Fibroblast of lung (primary cell): ENCODE measurements at regions not wholly inside any gene's neighbourhood (a gene's known extent, or its start where the extent isn't known, plus 50 kb on each side); places are given as distances from the start of the nearest gene placed in this dataset.

Experiments used
- CTCF ChIP-seq, 2 donors: IDR thresholded peaks in 1 of 2; conservative IDR thresholded peaks in 1 of 2; 1 replicate in 1 of 2; 2 replicates in 1 of 2; pipeline ENCODE4 v1.5.1; 2011 to 2012; ENCODE audit warnings: low read length in 2 of 2, control low read depth in 1 of 2, inconsistent platforms in 1 of 2, low read depth in 1 of 2, mild to moderate bottlenecking in 1 of 2
- EZH2 ChIP-seq: IDR thresholded peaks from 2 replicates; pipeline ENCODE4 v1.5.1; 2012; ENCODE audit warnings: low read length, control low read depth, mild to moderate bottlenecking; ENCODE audit errors: missing control alignments

GRCh38 chrX:40168480-40169011, 70.8 kb upstream of the BCOR start:
- no peak for TF ChIP-seq EZH2
- no peak for TF ChIP-seq CTCF (conservative IDR thresholded peaks at IDR 0.05 in 1 of 2, IDR thresholded peaks at IDR 0.05 in 1 of 2; ENCODE audit: low read depth in 1 of 2, low read length in 2 of 2)
